Occipital lobe (tissue), 1 donor: ENCODE measurements at regions not wholly inside any gene's neighbourhood (a gene's known extent, or its start where the extent isn't known, plus 50 kb on each side); places are given as distances from the start of the nearest gene placed in this dataset.

Experiments
- DNase-seq: peaks from one replicate; lab custom pipeline; 2025; lab: John Stamatoyannopoulos, UW

DNA sequence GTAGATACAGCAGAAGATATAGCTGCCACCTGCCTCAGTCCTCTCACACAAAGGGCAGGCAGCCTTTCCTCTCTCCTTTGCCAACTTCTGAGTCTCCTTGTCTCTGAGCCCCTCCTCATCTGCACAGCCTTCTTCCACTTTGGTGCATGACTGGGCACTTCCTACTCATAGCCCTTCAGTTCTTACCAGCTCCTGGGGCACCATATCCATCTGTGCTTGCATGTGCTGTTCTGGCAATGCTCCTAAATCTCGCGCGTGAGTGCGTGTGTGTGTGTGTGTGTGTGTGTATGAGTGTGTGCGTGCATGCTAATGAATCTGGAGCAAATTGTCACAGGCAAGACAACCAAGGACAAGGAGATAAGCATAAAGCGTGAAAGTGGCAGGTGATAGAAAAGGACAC lies 1271.6 kb upstream of the SORCS1 start:
- DNase-seq: no peak

DNA sequence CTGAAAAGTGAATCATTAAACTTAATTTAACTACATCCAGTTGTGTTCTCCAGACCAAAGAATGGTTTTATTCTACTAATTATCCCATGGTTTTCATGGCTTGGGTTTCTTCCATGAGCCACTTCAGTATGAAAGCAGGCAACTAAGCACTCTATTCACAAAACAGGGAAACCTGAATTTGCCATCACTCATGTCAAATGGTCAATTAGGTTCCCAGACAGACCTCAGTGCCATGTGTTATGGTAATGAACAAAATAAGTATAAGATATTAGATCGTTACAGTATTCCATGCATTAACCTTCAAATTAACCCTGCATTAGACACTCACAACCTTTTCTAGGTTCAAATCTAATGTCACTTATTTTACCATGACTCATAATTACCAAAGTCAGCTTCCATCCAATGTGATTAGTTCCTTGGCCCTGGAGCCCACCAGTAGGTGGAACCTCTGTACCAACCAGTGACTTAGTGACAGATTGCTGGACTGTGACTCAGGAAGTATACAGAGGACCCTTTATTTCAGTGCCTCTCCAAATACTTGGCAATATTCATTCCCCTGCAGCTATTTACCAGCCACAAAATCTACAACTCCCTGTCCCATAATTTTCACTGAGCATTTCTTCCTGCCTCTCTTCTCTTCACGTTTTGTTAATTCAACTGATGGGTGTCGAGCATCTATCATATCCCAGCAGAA lies 1270.2 kb upstream of the SORCS1 start:
- no peak for DNase-seq

- DNase-seq: no peak
Measured at GRCh38 chr10:108427146-108427545, 1262.6 kb upstream of the SORCS1 start.

GRCh38 chr10:108425283-108425964 lies 1260.9 kb upstream of the SORCS1 start:
- no peak for DNase-seq

DNA sequence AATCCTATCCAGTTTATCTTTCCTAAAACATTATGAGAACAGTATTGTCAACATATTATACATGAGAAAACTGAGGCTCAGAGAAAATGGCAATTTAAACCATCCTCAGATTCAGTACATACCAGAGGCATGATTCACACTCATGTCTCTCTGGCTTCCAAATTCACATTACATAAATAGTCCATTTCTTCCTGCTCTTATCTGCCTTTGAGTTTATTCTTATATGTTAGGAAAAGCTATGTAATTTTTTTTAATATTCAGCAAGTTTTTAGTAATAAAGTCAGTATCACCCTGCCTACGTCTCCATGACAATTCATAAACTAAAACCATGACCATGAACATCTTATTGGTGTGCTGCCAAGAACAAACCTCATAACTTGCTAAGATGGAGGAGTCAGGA lies 1260.2 kb upstream of the SORCS1 start:
- DNase-seq: no peak

- DNase-seq: no peak
Measured at GRCh38 chr10:108422286-108422685, 1257.8 kb upstream of the SORCS1 start.

DNA sequence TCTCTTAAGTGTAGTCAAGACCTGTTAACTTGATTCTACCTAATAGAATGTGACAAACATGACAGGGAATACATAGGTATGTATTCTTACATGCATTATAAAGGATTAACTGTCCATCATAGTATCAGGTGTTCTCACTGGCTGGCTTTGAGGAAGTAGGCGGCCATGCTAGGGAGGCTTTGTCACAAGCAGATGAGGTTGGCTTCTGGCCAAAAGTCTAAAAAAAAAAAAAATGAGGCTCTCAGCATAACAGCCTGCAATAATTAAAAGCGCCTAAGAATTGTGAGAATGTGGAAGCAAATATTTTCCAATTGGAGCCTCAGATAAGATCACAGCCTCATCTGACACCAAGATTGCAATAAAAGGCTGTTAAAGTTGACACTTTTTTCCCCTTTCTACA lies 1256.8 kb upstream of the SORCS1 start:
- no peak for DNase-seq

DNA sequence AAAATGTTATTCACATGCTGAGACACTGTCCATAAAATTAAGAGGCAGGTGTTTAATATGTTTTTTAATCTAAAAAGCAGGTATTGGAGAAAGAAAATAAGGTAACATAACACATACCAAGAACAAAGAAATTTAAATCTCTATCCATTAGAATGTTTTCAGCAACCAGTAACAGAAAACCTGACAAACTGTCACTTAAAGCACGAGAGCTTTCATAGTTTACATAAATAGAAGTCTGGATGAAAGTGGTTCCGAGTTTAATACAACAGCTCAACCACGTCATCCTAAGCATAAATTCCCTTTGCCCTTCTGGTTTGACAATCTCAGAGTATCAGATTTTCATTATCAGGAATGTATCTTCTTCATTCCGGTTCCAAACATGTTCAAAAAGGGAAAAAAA lies 1249.4 kb upstream of the SORCS1 start:
- DNase-seq: no peak

DNA sequence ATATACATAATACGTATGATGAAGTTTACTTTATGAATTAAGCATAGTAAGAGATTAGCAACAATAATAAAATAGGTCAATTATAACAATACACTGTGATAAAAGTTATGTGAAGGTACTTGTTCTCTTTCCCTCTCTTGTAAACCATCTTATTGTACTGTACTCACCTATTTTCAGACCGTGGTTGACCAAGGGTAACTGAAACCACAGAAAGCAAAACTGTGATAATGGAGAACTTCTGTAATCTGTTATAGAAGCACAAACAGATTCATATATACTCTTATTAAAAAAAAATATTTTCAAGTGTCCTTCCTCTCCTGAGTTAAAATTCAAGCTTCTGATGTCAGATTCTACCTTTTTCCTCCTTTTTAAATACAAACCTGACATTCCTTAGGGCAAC lies 1247.8 kb upstream of the SORCS1 start:
- DNase-seq: no peak

DNA sequence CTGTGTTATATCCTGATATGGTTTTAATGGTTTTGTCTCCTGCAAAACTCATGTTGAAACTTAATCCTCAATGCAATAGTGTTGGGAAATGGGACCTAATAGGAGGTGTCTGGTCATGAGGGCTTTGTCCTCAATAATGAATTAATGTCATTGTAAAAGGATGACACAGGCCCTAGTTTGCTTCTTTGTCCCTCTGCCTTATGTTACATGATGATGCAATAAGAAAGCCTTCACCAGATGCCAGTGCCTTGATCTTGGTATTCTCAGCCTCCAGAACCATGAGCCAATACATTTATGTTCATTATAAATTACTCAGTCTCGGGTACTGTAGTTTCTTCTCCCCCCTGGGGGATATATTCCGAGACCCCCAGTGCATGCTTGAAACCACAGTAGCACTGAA lies 1247.4 kb upstream of the SORCS1 start:
- no peak for DNase-seq

- DNase-seq: no peak
Measured at GRCh38 chr10:108411206-108411605, 1246.7 kb upstream of the SORCS1 start.

- no peak for DNase-seq
Measured at GRCh38 chr10:108410236-108410635, 1245.7 kb upstream of the SORCS1 start.

DNA sequence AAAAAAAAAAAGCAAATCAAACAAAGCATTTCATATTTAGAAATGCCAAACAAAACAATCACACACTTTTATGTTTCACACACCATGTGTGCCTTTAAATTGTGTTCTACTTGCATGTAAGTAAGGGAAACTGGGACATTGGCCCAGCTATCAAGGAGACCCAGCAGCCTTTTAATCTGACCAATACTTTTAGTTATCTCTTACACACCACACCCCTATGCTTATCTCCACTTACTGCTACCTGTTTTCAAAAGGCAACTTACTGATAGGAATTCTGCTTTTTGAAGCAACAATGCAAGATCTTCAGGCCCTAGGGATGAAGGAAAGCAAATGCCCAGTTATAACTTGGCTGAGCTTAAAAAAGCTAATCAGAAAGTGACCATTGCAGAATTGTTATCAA lies 1244.8 kb upstream of the SORCS1 start:
- no peak for DNase-seq

- DNase-seq: no peak
Measured at GRCh38 chr10:108404155-108404554, 1239.6 kb upstream of the SORCS1 start.

DNA sequence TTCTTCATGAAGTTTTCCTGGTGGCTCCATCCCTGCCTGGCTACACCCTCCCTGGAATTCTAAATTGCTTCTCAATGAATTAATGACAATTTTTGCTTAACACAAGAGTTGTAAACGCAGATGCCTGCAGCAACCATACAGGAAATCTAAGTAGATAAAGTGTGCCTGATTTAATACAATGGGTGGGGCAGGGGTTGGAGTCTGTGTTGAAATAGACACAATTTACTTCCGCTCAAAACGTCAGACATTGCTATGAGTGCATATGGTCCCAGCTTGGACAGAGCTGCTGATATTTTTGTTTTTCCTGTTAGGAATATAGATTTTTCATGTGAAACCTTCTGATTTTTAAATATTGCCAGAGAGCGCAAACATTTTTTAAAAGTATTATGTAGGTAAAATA lies 1235.0 kb upstream of the SORCS1 start:
- DNase-seq: no peak

GRCh38 chr10:108393089-108393488 lies 1228.6 kb upstream of the SORCS1 start:
- DNase-seq: no peak

- no peak for DNase-seq
Measured at GRCh38 chr10:108392286-108392685, 1227.8 kb upstream of the SORCS1 start.

- DNase-seq: no peak
Measured at GRCh38 chr10:108388706-108389105, 1224.2 kb upstream of the SORCS1 start.

DNA sequence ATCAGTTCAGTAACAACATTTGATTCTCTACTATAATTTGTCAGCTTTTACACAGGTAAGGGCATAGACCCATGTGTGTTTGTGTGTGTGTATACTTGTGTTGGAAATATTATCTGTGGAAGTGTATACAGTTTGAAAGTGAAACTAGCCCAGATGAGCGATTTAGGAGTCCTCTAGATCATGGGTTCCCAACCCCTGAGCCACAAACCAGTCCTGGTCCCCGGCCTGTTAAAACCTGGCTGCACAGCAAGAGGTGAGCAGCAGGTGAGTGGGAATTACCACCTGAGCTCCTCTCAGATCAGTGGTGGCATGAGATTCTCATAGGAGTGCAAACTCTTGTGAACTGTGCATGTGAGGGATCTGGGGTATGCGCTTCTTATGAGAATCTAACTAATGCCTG lies 1221.5 kb upstream of the SORCS1 start:
- no peak for DNase-seq

DNA sequence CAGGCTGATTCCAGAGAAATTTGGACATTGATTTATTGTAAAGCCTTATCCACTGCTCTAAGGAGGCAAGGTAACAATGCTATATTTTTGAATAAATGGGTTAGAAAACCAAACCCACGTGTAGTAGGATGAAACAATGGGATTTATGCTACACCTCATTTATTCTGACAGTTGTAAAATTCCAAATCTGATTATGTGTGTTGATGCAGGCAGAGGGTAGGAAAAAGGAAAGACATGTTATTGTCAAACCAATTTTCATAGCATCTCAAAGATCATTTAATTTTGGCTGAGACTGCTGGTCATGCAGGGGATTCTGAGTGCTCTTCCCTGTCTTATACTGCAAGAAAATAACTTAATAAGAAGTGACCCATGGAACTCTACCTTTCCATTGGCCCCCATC lies 1219.9 kb upstream of the SORCS1 start:
- DNase-seq: no peak

- no peak for DNase-seq
Measured at GRCh38 chr10:108378779-108379178, 1214.3 kb upstream of the SORCS1 start.

GRCh38 chr10:108375691-108376090 lies 1211.2 kb upstream of the SORCS1 start:
- no peak for DNase-seq

DNA sequence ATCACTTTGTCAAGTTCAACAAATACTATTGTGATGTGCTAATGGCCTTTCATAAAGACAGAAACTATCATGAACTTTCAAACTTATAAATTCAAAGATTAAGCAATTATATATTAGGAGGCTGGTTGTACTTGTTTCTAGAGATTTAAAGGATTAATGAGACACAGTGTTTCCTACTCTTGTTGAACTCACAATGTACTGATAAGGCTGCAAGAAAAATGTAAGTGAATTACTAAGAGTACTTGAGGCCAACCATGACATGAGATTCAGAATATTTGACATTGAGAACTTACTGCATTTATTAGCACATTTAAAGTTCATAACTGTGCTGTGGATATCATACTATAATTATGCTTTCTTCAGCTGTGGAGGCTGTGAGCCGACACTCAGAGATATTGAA lies 1210.5 kb upstream of the SORCS1 start:
- DNase-seq: no peak

- DNase-seq: no peak
Measured at GRCh38 chr10:108365541-108365940, 1201.0 kb upstream of the SORCS1 start.
